HFF-Myc (cell line): ENCODE measurements at regions not wholly inside any gene's neighbourhood (a gene's known extent, or its start where the extent isn't known, plus 50 kb on each side); places are given as distances from the start of the nearest gene placed in this dataset.

Source experiments
- DNase-seq: peaks from one replicate; pipeline ENCODE4 v3.0.0-alpha.2; 2011; ENCODE audit warnings: low read depth; ENCODE audit errors: extremely low read depth
- H3K4me3 ChIP-seq: replicated peaks from 2 replicates; pipeline ENCODE4 v1.5.1; 2011; ENCODE audit warnings: low read depth, mild to moderate bottlenecking, control low read depth, low read length
- TF ChIP-seq, protein P1 (sequence below): IDR thresholded peaks from 2 replicates; pipeline ENCODE4 v1.5.1; 2012; ENCODE audit warnings: mild to moderate bottlenecking, low read depth, low read length, control low read depth; ENCODE audit errors: missing control alignments

DNA sequence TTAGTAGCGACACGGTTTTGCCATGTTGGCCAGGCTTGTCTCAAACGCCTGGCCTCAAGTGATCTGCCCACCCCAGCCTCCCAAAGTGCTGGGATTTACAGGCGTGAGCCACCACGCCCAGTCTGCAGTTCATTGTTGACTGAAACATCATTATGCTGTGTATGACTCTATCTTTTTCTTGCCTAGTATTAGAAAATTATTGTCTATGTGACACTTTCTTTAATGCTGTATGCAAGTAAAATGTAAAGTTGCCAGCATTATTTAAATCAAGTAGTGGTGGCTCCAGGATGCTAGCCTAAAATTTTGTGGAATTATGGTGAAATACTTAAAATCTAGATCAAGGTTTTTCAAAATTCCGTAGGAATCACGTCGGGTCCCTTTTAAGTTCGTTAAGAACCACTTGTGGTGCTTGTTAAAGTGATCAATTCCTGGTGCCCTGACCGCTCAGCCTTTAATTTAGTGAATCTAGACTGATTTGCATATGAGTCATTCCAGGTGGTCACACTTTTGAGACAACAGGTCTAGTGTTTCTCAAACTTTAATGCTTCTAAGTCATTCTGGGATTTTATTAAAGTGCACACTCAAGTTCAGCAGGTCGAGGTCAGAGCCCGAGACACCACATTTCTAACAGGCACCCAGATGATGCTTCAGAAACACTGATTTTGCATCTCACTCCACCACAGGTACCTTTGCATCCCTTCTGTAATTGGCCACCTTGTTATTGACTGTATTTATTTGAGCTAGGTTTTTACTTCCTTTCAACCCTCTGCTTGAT, 132.6 kb upstream of the MTHFD1L start:
- no peak overlapping the region for H3K4me3 ChIP-seq
- DNase-seq, result no peak
- TF ChIP-seq, protein P1, sequence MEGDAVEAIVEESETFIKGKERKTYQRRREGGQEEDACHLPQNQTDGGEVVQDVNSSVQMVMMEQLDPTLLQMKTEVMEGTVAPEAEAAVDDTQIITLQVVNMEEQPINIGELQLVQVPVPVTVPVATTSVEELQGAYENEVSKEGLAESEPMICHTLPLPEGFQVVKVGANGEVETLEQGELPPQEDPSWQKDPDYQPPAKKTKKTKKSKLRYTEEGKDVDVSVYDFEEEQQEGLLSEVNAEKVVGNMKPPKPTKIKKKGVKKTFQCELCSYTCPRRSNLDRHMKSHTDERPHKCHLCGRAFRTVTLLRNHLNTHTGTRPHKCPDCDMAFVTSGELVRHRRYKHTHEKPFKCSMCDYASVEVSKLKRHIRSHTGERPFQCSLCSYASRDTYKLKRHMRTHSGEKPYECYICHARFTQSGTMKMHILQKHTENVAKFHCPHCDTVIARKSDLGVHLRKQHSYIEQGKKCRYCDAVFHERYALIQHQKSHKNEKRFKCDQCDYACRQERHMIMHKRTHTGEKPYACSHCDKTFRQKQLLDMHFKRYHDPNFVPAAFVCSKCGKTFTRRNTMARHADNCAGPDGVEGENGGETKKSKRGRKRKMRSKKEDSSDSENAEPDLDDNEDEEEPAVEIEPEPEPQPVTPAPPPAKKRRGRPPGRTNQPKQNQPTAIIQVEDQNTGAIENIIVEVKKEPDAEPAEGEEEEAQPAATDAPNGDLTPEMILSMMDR, result no peak

DNA sequence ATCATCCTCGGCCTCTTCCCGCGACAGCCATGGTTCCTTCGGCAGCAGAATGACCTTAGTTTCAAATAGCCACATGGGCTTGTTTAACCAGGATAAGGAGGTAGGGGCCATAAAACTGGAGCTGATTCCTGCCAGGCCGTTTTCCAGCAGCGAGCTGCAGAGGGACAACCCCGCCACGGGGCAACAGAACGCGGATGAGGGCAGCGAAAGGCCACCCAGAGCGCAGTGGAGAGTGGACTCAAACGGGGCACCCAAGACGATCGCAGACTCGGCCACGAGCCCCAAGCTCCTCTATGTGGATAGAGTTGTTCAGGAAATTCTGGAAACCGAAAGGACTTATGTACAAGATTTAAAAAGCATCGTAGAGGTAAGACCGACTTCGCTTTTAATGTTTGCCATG, 131.8 kb upstream of the MTHFD1L start:
- DNase-seq, result no peak
- TF ChIP-seq, protein P1, result no peak
- H3K4me3 ChIP-seq, result no peak overlapping the region

DNA sequence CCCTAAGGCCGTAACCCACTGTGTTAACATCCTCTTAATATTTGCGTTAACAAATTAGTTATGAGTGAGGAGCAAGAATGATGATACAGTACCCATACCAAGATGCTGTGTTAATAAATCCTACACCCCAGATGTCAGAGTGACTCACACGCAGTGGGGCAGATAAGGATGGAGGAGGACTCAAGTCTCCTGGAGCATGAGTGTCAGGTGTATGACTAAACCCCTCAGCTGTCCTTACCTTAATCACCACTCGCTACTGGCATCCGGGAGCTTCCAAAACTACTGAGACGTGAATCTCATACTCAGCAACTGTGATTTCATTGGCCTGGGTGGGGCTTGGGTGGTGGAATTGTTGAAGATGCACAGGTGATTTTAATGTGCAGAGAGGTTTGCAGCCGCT, 131.3 kb upstream of the MTHFD1L start:
- no peak overlapping the region for H3K4me3 ChIP-seq
- TF ChIP-seq, protein P1, result no peak
- DNase-seq, result no peak

DNA sequence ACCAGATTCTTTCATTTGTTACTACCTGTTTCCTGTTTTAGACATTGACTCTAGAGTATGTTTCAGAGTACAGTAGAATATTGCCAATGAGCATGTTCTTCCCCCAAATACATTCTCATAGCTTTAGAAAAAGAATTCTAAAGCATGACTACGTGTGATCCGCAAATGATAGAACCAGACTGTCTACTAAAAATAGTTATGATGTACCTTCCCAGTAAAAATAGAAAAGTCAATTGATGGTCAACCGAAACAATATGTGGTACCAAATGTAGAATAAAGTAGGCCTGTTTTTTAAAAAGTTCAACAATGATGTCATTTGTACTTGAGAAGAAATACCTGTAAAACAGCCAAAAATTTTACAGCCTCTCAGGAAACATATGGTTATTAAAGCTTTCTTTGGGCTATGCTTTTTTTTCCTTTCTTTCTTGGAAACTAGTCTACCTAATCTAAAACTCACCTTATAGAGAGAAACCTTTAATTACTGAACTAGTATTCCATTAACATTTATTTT, 130.1 kb upstream of the MTHFD1L start:
- no peak overlapping the region for H3K4me3 ChIP-seq
- TF ChIP-seq, protein P1, result no peak
- no peak for DNase-seq

DNA sequence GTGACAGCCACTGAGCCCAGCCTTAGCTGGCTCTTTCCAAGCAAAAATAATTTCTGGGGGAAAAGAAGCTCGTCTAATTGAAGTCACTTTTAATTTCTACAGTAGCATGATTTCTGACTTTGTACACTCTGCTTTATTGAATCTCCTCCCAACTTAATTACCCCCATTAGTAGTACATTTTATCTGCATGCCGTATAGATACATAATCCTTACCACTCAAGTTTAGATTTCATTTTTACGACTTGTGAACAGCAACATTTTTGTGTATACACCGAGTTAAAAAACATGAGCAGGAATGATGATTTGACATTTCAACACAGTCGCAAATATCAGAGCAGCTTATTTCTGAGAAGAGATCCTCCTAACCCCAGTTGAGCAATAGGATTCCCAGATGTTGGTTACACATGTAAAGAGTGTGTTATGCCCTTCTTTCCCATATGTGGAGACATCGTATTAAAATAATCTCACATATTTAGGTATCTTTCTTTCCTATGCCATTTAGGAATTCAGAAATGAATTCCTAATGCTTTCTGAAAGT, 127.3 kb upstream of the MTHFD1L start:
- DNase-seq, result no peak
- TF ChIP-seq, protein P1, result no peak
- H3K4me3 ChIP-seq, result no peak overlapping the region

DNA sequence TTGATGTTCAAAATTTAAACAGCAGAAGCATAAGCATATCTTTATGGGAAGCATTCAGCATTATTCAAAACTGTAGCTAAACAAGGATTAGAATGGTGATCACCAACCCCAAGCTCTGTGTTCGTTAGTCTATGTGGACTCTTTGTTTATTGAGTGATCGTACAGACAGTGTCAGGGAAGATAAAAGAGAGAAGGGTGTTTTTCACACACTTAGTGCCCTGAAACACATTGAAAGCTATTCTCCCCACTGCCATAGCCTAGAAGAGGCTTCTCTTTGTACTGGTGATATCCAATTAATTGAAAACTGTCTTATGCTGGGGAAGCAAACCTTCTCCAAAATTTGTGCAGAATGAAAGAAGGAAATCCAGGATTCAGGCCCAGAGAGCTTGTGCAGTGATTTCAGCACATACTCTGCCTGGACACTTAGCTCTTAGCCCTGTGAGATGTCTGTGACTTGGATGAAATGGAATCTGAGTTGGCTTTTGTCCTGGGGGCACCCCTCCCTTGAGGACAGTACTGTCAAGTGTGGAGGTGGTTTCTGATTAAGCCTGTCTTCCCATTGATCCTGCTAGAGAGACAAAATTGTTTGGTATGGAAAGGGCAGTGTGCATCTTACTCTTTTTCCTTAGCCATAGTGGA, 125.7 kb upstream of the MTHFD1L start:
- TF ChIP-seq, protein P1, result no peak
- no peak for DNase-seq
- H3K4me3 ChIP-seq, result no peak overlapping the region
